ENCODE measurements at regions not wholly inside any gene's neighbourhood (a gene's known extent, or its start where the extent isn't known, plus 50 kb on each side); places are given as distances from the start of the nearest gene placed in this dataset.

DNA sequence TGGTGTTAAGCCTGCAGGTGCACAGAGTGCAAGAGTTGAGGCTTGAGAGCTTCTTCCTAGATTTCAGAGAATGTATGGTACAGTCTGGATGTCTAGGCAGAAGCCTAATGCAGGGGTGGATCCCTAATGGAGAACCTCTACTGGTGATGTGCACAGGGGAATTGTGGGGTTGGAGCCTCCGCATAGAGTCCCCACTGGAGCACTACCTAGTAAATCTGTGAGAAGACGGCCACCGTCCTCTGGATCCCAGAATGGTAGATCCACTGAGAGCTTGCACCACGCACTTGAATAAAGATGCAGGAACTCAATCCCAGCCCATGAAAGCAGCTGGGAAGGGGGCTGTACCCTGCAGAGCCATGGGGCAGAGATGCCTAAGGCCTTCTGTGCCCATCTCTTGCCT lies 699.4 kb upstream of the FAM174A start:
- in situ Hi-C loops (cut with HindIII; ENCODE audit: low sequenced_read_pairs), result no loop called here
- H3K4me3 ChIP-seq (ENCODE audit: low read depth, low read length), result no peak overlapping the region
- TF ChIP-seq, protein P1, sequence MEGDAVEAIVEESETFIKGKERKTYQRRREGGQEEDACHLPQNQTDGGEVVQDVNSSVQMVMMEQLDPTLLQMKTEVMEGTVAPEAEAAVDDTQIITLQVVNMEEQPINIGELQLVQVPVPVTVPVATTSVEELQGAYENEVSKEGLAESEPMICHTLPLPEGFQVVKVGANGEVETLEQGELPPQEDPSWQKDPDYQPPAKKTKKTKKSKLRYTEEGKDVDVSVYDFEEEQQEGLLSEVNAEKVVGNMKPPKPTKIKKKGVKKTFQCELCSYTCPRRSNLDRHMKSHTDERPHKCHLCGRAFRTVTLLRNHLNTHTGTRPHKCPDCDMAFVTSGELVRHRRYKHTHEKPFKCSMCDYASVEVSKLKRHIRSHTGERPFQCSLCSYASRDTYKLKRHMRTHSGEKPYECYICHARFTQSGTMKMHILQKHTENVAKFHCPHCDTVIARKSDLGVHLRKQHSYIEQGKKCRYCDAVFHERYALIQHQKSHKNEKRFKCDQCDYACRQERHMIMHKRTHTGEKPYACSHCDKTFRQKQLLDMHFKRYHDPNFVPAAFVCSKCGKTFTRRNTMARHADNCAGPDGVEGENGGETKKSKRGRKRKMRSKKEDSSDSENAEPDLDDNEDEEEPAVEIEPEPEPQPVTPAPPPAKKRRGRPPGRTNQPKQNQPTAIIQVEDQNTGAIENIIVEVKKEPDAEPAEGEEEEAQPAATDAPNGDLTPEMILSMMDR (IDR thresholded peaks at IDR 0.05; ENCODE audit: low read depth, low read length, missing control alignments), result no peak
- no peak for DNase-seq (ENCODE audit: low read depth)

DNA sequence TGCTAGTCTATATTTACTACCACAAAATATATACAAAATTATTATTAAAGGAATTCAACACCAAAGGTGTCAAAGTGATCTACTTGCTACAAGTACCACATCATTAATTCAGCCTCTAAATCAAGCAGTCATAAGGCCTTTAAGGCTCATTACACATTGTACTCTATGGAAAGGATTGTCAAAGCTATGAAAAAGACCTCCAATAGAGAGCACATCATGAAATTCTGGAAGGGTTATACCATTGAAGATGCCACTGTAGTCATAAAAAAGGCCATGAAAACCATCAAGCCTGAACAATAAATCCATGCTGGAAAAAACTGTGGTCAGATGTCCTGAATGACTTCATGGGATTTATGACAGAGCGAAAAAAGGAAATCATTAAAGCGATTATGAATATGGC lies 708.0 kb upstream of the FAM174A start:
- TF ChIP-seq, protein P1 (IDR thresholded peaks at IDR 0.05; ENCODE audit: low read depth, low read length, missing control alignments), result no peak
- DNase-seq (ENCODE audit: low read depth), result no peak
- in situ Hi-C loops (cut with HindIII; ENCODE audit: low sequenced_read_pairs), result no loop called here
- H3K4me3 ChIP-seq (ENCODE audit: low read depth, low read length), result no peak overlapping the region

DNA sequence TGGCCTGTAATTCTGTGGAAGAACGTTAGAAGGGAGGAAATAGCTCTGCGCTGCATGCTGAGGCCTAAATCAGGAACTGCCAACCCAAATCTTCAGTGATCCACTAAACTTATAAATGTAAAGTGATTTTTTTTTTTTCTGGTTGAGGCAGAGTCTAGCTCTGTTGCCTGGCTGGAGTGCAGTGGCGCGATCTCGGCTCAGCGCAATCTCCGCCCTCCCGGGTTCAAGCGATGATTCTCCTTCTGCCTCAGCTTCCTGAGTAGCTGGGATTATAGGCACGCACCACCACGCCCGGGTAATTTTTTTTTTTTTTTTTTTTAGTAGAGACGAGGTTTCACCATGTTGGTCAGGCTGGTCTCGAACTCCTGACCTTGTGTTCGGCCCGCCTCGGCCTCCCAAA lies 717.4 kb upstream of the FAM174A start:
- TF ChIP-seq, protein P1 (IDR thresholded peaks at IDR 0.05; ENCODE audit: low read depth, low read length, missing control alignments), result no peak
- H3K4me3 ChIP-seq (ENCODE audit: low read depth, low read length), result no peak overlapping the region
- no peak for DNase-seq (ENCODE audit: low read depth)
- in situ Hi-C loops (cut with HindIII; ENCODE audit: low sequenced_read_pairs), result no loop called here

DNA sequence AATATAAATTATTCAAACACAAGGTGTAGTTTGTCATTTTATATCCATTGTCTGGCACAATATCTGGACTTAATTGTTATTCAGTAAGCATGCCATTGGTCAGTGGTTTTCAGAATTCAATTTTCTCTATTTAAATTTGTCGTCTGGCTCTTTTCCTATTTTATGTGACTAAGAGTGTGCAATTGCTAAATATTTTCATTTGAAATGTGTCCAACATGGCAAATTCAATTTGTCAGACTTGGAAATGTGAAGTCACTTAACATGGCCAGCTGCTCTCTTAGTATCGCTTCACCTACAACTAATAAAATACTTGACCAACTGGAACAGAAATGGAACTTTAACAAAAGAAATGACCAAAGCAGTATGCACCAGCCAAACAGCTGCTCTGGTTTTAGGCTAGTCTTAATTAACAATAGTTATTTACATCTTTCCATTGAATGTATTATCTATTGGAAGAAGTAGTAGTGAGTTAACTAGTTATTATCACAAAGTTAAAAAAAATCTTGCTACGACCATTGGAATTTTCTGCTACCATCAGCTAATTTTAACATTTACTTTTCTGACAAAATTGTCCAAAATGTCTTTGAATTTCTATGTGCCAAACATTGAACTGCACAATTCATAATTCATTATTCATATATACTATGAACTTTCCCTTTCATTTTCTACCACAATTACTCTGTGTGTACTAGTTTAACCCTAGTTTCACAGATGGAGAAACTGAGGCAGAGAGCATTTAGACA lies 720.7 kb upstream of the FAM174A start:
- TF ChIP-seq, protein P1 (IDR thresholded peaks at IDR 0.05; ENCODE audit: low read depth, low read length, missing control alignments), result no peak
- no peak overlapping the region for H3K4me3 ChIP-seq (ENCODE audit: low read depth, low read length)
- DNase-seq (ENCODE audit: low read depth), result peak; percentile 63
- in situ Hi-C loops (cut with HindIII; ENCODE audit: low sequenced_read_pairs), result no loop called here

DNA sequence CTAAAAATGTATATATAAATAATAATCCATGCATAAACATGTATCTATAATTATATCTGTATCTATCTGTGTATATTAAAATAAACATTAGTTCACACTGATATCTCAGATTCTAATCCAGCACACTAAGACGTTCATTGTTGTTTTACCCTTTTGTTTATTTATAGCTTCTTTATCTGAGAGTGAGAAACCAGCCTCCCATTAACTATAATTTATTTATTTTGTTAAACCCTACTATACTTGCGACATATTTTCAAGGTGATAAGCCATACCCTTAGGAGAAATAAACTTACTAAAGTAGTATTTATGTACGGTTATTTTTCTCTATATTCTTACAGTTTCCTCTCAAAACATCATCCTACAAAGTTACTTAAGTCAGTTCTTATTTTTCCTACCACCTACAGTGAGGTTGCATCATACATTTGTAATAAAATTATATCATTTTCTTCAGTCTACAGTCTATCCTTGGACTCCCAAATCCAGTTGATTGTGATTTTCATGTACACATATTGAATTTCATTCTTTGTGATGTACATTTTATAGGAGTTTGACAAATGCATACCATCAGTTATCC lies 726.4 kb upstream of the FAM174A start:
- no peak for DNase-seq (ENCODE audit: low read depth)
- H3K4me3 ChIP-seq (ENCODE audit: low read depth, low read length), result no peak overlapping the region
- in situ Hi-C loops (cut with HindIII; ENCODE audit: low sequenced_read_pairs), result no loop called here
- TF ChIP-seq, protein P1 (IDR thresholded peaks at IDR 0.05; ENCODE audit: low read depth, low read length, missing control alignments), result no peak

DNA sequence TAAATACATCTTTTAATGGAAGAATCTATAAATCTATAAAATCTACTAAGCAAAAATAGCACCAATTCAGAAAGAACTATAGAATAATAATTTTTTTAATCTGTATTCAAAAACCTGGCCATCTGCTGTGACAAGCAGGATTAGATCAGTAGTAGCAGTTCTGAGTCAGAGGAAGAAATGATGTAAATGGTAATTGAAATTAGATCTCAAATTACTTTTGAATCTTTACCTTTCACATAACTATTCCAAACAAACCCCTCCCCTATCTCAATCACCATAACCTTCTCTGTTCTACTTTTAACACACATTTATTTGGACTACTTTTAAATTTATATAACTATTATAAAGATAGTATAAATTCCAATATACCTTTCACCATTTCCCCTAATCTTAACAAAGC lies 727.8 kb upstream of the FAM174A start:
- TF ChIP-seq, protein P1 (IDR thresholded peaks at IDR 0.05; ENCODE audit: low read depth, low read length, missing control alignments), result no peak
- in situ Hi-C loops (cut with HindIII; ENCODE audit: low sequenced_read_pairs), result no loop called here
- H3K4me3 ChIP-seq (ENCODE audit: low read depth, low read length), result no peak overlapping the region
- no peak for DNase-seq (ENCODE audit: low read depth)
